Tibial nerve (tissue), 4 donors: ENCODE measurements at regions not wholly inside any gene's neighbourhood (a gene's known extent, or its start where the extent isn't known, plus 50 kb on each side); places are given as distances from the start of the nearest gene placed in this dataset.

Experiments
- DNase-seq, 2 donors: peaks; one replicate each; pipeline ENCODE4 v3.0.0-alpha.2; 2019; ENCODE audit warnings: low spot score in 2 of 2
- H3K27ac ChIP-seq, 4 donors: fragments of 200-600 bp; sonication (generic) in 3 of 4; one replicate each; pipeline ENCODE4 v1.5.1; 2017 to 2019; ENCODE audit warnings: mild to moderate bottlenecking in 1 of 4
- H3K27me3 ChIP-seq, 2 donors: fragments of 200-600 bp; sonication (generic) in 1 of 2; one replicate each; pipeline versions ENCODE4 v1.5.1 to v1.6.0; 2017 to 2019
- H3K36me3 ChIP-seq, 3 donors: fragments of 200-600 bp; sonication (generic); one replicate each; pipeline ENCODE4 v1.5.1; 2018 to 2019
- H3K4me1 ChIP-seq, 4 donors: fragments of 200-600 bp; sonication (generic) in 3 of 4; one replicate each; pipeline ENCODE4 v1.5.1; 2017 to 2019
- H3K4me3 ChIP-seq, 4 donors: fragments of 200-600 bp; sonication (generic) in 3 of 4; one replicate each; pipeline ENCODE4 v1.5.1; 2017 to 2019; ENCODE audit warnings: mild to moderate bottlenecking in 1 of 4, moderate library complexity in 1 of 4
- H3K9me3 ChIP-seq, 4 donors: fragments of 200-600 bp; sonication (generic) in 3 of 4; one replicate each; pipeline ENCODE4 v1.5.1; 2017 to 2019
- CTCF ChIP-seq, 5 experiments: fragments of 200-600 bp in 3 of 5; fragments of 450-650 bp in 2 of 5; sonication (generic) in 3 of 5; IDR thresholded peaks; one replicate each; pipeline ENCODE4 v1.5.1; 2016 to 2019; ENCODE audit warnings: antibody characterized with exemption in 5 of 5, mild to moderate bottlenecking in 3 of 5, moderate library complexity in 2 of 5
- EP300 ChIP-seq, 2 donors: sonication (generic); formaldehyde crosslinking; IDR thresholded peaks; one replicate each; pipeline ENCODE4 v1.6.1; 2017; ENCODE audit warnings: antibody characterized with exemption in 2 of 2, mild to moderate bottlenecking in 1 of 2
- POLR2A ChIP-seq, 2 donors: fragments of 450-650 bp; IDR thresholded peaks; one replicate each; pipeline ENCODE4 v1.6.1; 2017; ENCODE audit warnings: antibody characterized with exemption in 2 of 2, mild to moderate bottlenecking in 2 of 2, moderate library complexity in 2 of 2
- WGBS, 2 donors: methylation state at CpG; one replicate each; pipeline ENCODE4 v1.1.5; 2018; 5-methylcytosine and 5-hydroxymethylcytosine counted together

- Histone ChIP-seq H3K4me1 (peaks cover 0 to 63% (median 9%) of the 10 kb centered on the region in 4 donors), H3K36me3 (no peaks in the 10 kb centered on the region), H3K9me3 (no peaks in the 10 kb centered on the region), H3K27ac (peak overlapping the region; percentile 16 to 80 (median 64)), H3K4me3 (no peak overlapping the region), H3K27me3 (no peaks in the 10 kb centered on the region)
- no peak for TF ChIP-seq POLR2A (IDR thresholded peaks at IDR 0.05)
- peak; percentile 24 to 59 for TF ChIP-seq EP300 (IDR thresholded peaks at IDR 0.05)
- no peak for TF ChIP-seq CTCF (IDR thresholded peaks at IDR 0.05)
- WGBS, 2 donors, result 57% methylated on average over 7 of the region's 7 CpGs
- DNase-seq, result peak; percentile 24 to 46
Measured at GRCh38 chr6:137700751-137701477, 166.1 kb upstream of the TNFAIP3 start.

- H3K27me3 ChIP-seq, result no peaks in the 10 kb centered on the region
- H3K9me3 ChIP-seq, result no peaks in the 10 kb centered on the region
- H3K27ac ChIP-seq, result peak overlapping the region in 3 of 4 donors; percentile 16 to 80 (median 74)
- 85 to 86% methylated on average over 2 of the region's 2 CpGs for WGBS, 2 donors
- no peak for DNase-seq
- no peak overlapping the region for H3K4me3 ChIP-seq
- H3K4me1 ChIP-seq, result peaks cover 0 to 60% (median 7%) of the 10 kb centered on the region in 4 donors
- TF ChIP-seq POLR2A (IDR thresholded peaks at IDR 0.05) (no peak), EP300 (IDR thresholded peaks at IDR 0.05) (no peak), CTCF (IDR thresholded peaks at IDR 0.05) (no peak)
- no peaks in the 10 kb centered on the region for H3K36me3 ChIP-seq
Measured at GRCh38 chr6:137701942-137702341, 165.1 kb upstream of the TNFAIP3 start.

- TF ChIP-seq EP300 (IDR thresholded peaks at IDR 0.05) (no peak), POLR2A (IDR thresholded peaks at IDR 0.05) (no peak), CTCF (IDR thresholded peaks at IDR 0.05) (no peak)
- Histone ChIP-seq H3K27ac (peak overlapping the region in 2 of 4 donors; percentile 74 to 80), H3K27me3 (no peaks in the 10 kb centered on the region), H3K36me3 (no peaks in the 10 kb centered on the region), H3K9me3 (no peaks in the 10 kb centered on the region), H3K4me3 (no peak overlapping the region), H3K4me1 (peaks cover 0 to 57% (median 4%) of the 10 kb centered on the region in 4 donors)
- no peak for DNase-seq
- WGBS, 2 donors, result 64 to 67% methylated on average over 1 of the region's 1 CpG
Measured at GRCh38 chr6:137702791-137703424, 164.2 kb upstream of the TNFAIP3 start.

- Histone ChIP-seq H3K27me3 (no peaks in the 10 kb centered on the region), H3K36me3 (no peaks in the 10 kb centered on the region), H3K9me3 (no peaks in the 10 kb centered on the region), H3K4me3 (no peak overlapping the region), H3K27ac (no peak overlapping the region), H3K4me1 (peaks cover 0 to 51% (median 4%) of the 10 kb centered on the region in 4 donors)
- DNase-seq, result no peak
- 56 to 59% methylated on average over 5 of the region's 5 CpGs for WGBS, 2 donors
- TF ChIP-seq EP300 (IDR thresholded peaks at IDR 0.05) (no peak), CTCF (IDR thresholded peaks at IDR 0.05) (no peak), POLR2A (IDR thresholded peaks at IDR 0.05) (no peak)
Measured at GRCh38 chr6:137704802-137705159, 162.3 kb upstream of the TNFAIP3 start.
